Kidney (tissue), 13 donors: ENCODE measurements at regions not wholly inside any gene's neighbourhood (a gene's known extent, or its start where the extent isn't known, plus 50 kb on each side); places are given as distances from the start of the nearest gene placed in this dataset.

Experiments
- DNase-seq, 5 donors: peaks; one replicate each; pipeline ENCODE4 v3.0.0-alpha.2; 2013 to 2020
- FAIRE-seq: peaks from 2 replicates; lab custom pipeline; 2012; peaks lifted over from hg19 to GRCh38; lab: Jason Lieb, UNC
- H3K27ac ChIP-seq, 2 donors: one replicate each; pipeline ENCODE4 v1.7.0; 2013; ENCODE audit warnings: low read depth in 2 of 2, low read length in 2 of 2, inconsistent platforms in 1 of 2
- H3K27me3 ChIP-seq: one replicate; pipeline ENCODE4 v1.7.1; 2013; ENCODE audit warnings: low read length, inconsistent platforms; ENCODE audit not compliant: control insufficient read depth, insufficient read depth
- H3K36me3 ChIP-seq, 3 donors: one replicate each; pipeline versions ENCODE4 v1.7.0 to v1.7.1; 2013; ENCODE audit warnings: low read length in 3 of 3, control low read depth in 1 of 3, inconsistent platforms in 1 of 3; ENCODE audit not compliant: insufficient read depth in 3 of 3, control insufficient read depth in 2 of 3
- H3K4me1 ChIP-seq, 3 donors: one replicate each; pipeline versions ENCODE4 v1.7.0 to v1.7.1; 2013; ENCODE audit warnings: low read length in 3 of 3, inconsistent platforms in 1 of 3, low read depth in 1 of 3; ENCODE audit not compliant: control insufficient read depth in 2 of 3, insufficient read depth in 2 of 3
- H3K4me3 ChIP-seq, 3 donors: one replicate each; pipeline versions ENCODE4 v1.7.0 to v1.8.1; 2013; ENCODE audit warnings: low read length in 3 of 3, control low read depth in 1 of 3, inconsistent platforms in 1 of 3
- H3K9ac ChIP-seq, 3 donors: one replicate each; pipeline versions ENCODE4 v1.7.0 to v1.7.1; 2013; ENCODE audit warnings: low read length in 3 of 3, control low read depth in 1 of 3, inconsistent platforms in 1 of 3
- H3K9me3 ChIP-seq, 3 donors: one replicate each; pipeline versions ENCODE4 v1.7.0 to v1.7.1; 2013; ENCODE audit warnings: low read length in 3 of 3, control low read depth in 1 of 3, inconsistent platforms in 1 of 3; ENCODE audit not compliant: control insufficient read depth in 2 of 3, insufficient read depth in 1 of 3
- CTCF ChIP-seq: IDR thresholded peaks from 3 replicates; pipeline ENCODE4 v1.5.1; 2012; ENCODE audit warnings: mild to moderate bottlenecking, moderate library complexity, borderline replicate concordance; ENCODE audit not compliant: insufficient read depth; ENCODE audit errors: extremely low read depth
- intact Hi-C: fragments of 100-400 bp; cut with DNase I; formaldehyde crosslinking; loops from one replicate; pipeline ENCODE4 v1.11.1; 2022
- donor health status: control.
- donor health status: control.
- donor health status: control.
- donor health status: control.
- donor health status: control.
- donor health status: DM: yes; HTN: yes; CAD: no.
- donor health status: Normal renal cell carcinoma (clear cell type).

- intact Hi-C loops = no loop called here
- H3K27me3 ChIP-seq = no peaks in the 10 kb centered on the region
- peak in 1 of 5 donors; percentile 19 for DNase-seq
- H3K27ac ChIP-seq = no peak overlapping the region
- FAIRE-seq = no peak
- no peak for TF ChIP-seq CTCF
- no peak overlapping the region for H3K9ac ChIP-seq
- no peaks in the 10 kb centered on the region for H3K4me1 ChIP-seq
- no peaks in the 10 kb centered on the region for H3K36me3 ChIP-seq
- no peaks in the 10 kb centered on the region for H3K9me3 ChIP-seq
- H3K4me3 ChIP-seq = no peak overlapping the region
Observed at GRCh38 chr5:58011301-58011700, 448.6 kb downstream of the PLK2 start.

GRCh38 chr5:58009754-58010153 lies 450.1 kb downstream of the PLK2 start:
- intact Hi-C loops = no loop called here
- no peak for FAIRE-seq
- TF ChIP-seq CTCF = no peak
- H3K36me3 ChIP-seq = no peaks in the 10 kb centered on the region
- H3K27me3 ChIP-seq = no peaks in the 10 kb centered on the region
- H3K4me3 ChIP-seq = no peak overlapping the region
- H3K27ac ChIP-seq = no peak overlapping the region
- H3K9ac ChIP-seq = no peak overlapping the region
- H3K9me3 ChIP-seq = no peaks in the 10 kb centered on the region
- no peaks in the 10 kb centered on the region for H3K4me1 ChIP-seq
- DNase-seq = no peak

- Histone ChIP-seq H3K27ac (no peak overlapping the region), H3K27me3 (no peaks in the 10 kb centered on the region), H3K9ac (no peak overlapping the region), H3K4me3 (no peak overlapping the region), H3K9me3 (no peaks in the 10 kb centered on the region), H3K36me3 (no peaks in the 10 kb centered on the region), H3K4me1 (no peaks in the 10 kb centered on the region)
- no peak for TF ChIP-seq CTCF
- intact Hi-C loops = no loop called here
- FAIRE-seq (no peak), DNase-seq (no peak)
Observed at GRCh38 chr5:58002323-58002722, 457.6 kb downstream of the PLK2 start.

- intact Hi-C loops = no loop called here
- Histone ChIP-seq H3K4me3 (no peak overlapping the region), H3K9me3 (no peaks in the 10 kb centered on the region), H3K27ac (no peak overlapping the region), H3K9ac (no peak overlapping the region), H3K36me3 (no peaks in the 10 kb centered on the region), H3K4me1 (no peaks in the 10 kb centered on the region), H3K27me3 (no peaks in the 10 kb centered on the region)
- FAIRE-seq = no peak
- no peak for TF ChIP-seq CTCF
- DNase-seq = no peak
Observed at GRCh38 chr5:57993866-57994265, 466.0 kb downstream of the PLK2 start.
